ENCODE measurements at regions not wholly inside any gene's neighbourhood (a gene's known extent, or its start where the extent isn't known, plus 50 kb on each side); places are given as distances from the start of the nearest gene placed in this dataset.

DNA sequence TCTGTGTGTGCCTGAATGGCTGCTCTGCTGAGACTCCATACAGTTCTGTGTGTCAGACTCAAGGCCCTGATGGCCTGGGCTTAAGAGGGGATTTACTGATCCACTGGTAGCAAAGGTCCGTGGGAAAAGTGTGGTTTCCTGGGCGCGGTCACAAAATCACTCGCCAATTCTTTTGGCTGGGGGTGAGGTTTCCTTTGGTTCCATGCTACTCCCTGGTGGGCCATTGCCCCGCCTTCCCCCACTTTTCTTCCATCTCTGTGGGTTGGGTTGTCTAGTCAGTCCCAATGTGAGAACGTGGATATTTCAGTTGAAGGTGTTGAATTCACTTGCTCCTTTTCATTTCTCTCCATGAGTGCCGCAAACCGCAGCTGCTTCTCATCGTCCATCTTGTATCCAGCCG, 162.7 kb upstream of the NRXN1 start:
- peaks cover 55% of the 10 kb centered on the region for H3K9me3 Mint-ChIP-seq
- no peak overlapping the region for H3K27ac Mint-ChIP-seq
- H3K4me3 Mint-ChIP-seq = no peak overlapping the region
- no peaks in the 10 kb centered on the region for H3K36me3 Mint-ChIP-seq (ENCODE audit: low read depth)
- H3K4me1 Mint-ChIP-seq (ENCODE audit: low read depth) = no peaks in the 10 kb centered on the region
- no peaks in the 10 kb centered on the region for H3K27me3 Mint-ChIP-seq (ENCODE audit: low read depth)
- DNase-seq (ENCODE audit: low spot score) = no peak

DNA sequence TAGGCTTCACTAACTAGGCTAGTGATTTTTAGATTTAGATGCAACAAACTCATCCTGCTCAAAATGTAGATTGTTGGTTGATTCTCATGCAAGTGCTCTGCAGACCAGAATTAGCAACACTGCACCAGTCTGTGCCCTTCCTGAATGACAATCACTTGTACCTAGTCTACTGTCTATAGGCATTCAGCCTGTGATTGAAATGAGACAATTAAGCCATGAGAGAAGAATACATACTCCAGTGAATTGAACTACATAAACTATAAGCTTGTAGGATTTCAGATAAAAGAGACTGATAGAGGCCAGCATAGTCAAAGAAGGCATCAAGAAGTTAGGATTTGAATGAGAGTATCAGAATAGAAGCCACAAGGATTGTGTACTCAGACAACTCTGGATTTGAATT, 138.3 kb upstream of the NRXN1 start:
- H3K4me3 Mint-ChIP-seq = no peak overlapping the region
- no peak overlapping the region for H3K27ac Mint-ChIP-seq
- peaks cover 4% of the 10 kb centered on the region for H3K9me3 Mint-ChIP-seq
- H3K27me3 Mint-ChIP-seq (ENCODE audit: low read depth) = no peaks in the 10 kb centered on the region
- no peaks in the 10 kb centered on the region for H3K4me1 Mint-ChIP-seq (ENCODE audit: low read depth)
- H3K36me3 Mint-ChIP-seq (ENCODE audit: low read depth) = no peaks in the 10 kb centered on the region
- no peak for DNase-seq (ENCODE audit: low spot score)

DNA sequence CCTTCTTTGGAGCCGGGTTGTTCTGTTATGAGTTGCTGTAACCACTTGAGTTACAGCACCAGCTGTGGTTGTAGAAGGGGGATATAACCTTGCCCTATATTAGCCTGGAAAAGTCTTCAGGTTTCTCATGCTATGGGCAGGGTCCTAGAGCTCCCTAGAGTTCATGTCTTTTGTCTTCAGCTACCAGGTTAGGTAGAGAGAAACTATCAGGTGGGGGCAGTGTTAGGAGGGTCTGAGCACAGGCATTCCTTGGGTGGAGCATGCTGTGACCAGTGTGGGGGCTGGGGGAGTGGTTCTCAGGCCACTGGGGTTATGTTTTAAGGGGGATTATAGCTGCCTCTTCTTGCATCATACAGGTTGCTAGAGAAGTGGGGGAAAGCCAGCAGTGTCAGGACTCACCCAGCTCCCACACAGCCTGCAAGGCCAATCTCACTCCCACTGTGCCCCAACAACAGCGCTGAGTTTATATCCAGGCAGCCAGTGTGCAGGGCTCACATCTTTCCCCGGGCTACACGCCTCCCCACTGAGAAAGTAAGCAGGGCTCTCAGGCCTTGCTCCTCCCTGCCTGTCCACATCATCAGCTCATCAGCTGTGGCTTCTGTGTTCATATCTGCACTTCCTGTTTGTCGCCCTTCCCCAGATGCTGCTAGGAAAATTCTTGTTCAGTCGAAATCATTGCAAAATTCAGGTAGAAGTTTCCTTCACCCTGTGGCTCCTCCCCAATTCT, 133.8 kb upstream of the NRXN1 start:
- H3K36me3 Mint-ChIP-seq (ENCODE audit: low read depth) = no peaks in the 10 kb centered on the region
- H3K4me3 Mint-ChIP-seq = no peak overlapping the region
- H3K27me3 Mint-ChIP-seq (ENCODE audit: low read depth) = no peaks in the 10 kb centered on the region
- H3K27ac Mint-ChIP-seq = no peak overlapping the region
- H3K9me3 Mint-ChIP-seq = peaks cover 2% of the 10 kb centered on the region
- no peak for DNase-seq (ENCODE audit: low spot score)
- H3K4me1 Mint-ChIP-seq (ENCODE audit: low read depth) = no peaks in the 10 kb centered on the region

DNA sequence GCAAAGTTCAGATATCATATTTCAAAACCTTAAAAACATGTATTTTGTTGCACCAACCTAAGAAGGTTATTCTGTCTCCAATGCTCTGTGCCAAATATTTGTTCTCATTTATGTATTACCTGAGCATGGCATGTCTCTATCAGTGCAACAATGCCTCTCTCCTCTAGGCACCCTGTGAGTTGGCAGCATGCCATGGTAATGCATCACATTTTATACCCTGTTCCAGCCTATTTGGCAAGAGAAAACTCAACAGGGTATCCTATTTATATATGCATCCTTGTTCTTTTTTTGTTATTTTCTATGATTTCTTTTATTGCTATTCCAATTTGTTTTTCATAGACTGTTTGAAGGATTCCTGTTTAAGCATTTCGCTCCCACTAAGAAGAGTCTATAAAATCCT, 126.3 kb upstream of the NRXN1 start:
- Mint-ChIP-seq H3K4me3 (no peak overlapping the region), H3K27me3 (ENCODE audit: low read depth) (no peaks in the 10 kb centered on the region), H3K36me3 (ENCODE audit: low read depth) (no peaks in the 10 kb centered on the region), H3K4me1 (ENCODE audit: low read depth) (no peaks in the 10 kb centered on the region), H3K9me3 (peaks cover 7% of the 10 kb centered on the region), H3K27ac (no peak overlapping the region)
- no peak for DNase-seq (ENCODE audit: low spot score)

DNA sequence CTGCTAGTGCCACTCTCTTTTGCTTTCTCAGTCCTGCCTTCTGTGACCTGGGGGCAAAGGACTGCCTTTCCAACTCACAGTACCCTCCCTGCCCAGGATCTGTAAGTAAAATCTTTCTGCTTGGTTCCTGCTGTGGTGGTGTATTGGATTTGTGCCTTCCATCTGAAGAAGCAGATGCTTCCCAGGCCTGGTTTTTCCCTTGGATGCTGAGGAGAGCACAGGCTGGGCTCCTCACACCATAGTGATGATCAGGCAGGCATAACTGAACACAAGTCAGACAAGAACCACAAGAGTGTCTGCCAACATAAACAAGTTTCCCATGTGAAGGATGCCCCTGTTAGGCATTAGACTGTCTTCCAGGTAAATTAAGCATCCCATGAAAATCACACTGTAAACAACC, 121.3 kb upstream of the NRXN1 start:
- Mint-ChIP-seq H3K36me3 (ENCODE audit: low read depth) (no peaks in the 10 kb centered on the region), H3K9me3 (peaks cover 11% of the 10 kb centered on the region), H3K27ac (no peak overlapping the region), H3K27me3 (ENCODE audit: low read depth) (no peaks in the 10 kb centered on the region), H3K4me1 (ENCODE audit: low read depth) (no peaks in the 10 kb centered on the region), H3K4me3 (no peak overlapping the region)
- no peak for DNase-seq (ENCODE audit: low spot score)

DNA sequence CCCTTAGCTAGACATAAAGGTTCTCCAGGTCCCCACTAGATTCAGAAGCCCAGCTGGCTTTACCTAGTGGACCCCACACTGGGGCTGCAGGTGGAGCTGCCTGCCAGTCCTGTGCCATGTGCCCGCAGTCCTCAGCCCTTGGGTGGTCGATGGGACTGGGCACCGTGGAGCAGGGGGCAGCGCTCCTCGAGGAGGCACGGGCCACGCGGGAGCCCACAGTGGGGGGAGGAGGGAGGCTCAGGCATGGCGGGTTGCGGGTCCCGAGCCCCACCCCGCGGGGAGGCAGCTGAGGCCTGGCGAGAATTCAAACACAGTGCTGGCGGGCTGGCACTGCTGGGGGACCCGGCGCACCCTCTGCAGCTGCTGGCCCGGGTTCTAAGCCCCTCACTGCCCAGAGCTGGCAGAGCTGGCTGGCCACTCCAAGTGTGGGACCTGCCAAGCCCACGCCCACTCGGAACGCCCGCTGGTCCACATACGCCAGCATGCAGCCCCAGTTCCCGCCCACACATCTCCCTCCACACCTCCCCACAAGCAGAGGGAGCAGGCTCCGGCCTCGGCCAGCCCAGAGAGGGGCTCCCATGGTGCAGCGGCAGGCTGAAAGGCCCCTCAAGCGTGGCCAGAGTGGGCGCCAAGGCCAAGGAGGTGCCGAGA, 119.7 kb upstream of the NRXN1 start:
- DNase-seq (ENCODE audit: low spot score) = no peak
- Mint-ChIP-seq H3K4me1 (ENCODE audit: low read depth) (no peaks in the 10 kb centered on the region), H3K4me3 (no peak overlapping the region), H3K27ac (no peak overlapping the region), H3K36me3 (ENCODE audit: low read depth) (no peaks in the 10 kb centered on the region), H3K9me3 (peaks cover 11% of the 10 kb centered on the region), H3K27me3 (ENCODE audit: low read depth) (no peaks in the 10 kb centered on the region)

DNA sequence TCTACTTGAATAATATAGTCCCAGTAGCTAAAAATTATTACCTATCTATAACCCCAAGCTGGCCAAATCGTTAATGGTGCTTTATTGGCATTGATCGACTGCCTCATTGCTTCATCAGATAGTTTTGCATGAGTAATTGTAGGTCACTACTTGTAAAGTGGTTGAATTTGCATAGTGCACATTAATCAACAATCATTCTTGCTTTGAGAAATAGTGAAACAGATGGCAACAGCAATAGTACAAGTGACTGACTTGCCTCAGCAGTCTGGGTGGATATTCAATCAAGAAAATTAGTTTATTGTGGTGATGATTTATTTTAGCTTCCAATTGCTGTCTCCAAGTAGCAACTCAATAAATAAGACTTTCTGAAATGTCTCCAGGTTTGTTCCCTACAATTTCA, 117.8 kb upstream of the NRXN1 start:
- H3K4me1 Mint-ChIP-seq (ENCODE audit: low read depth) = no peaks in the 10 kb centered on the region
- H3K36me3 Mint-ChIP-seq (ENCODE audit: low read depth) = no peaks in the 10 kb centered on the region
- no peak overlapping the region for H3K4me3 Mint-ChIP-seq
- no peak for DNase-seq (ENCODE audit: low spot score)
- H3K27me3 Mint-ChIP-seq (ENCODE audit: low read depth) = no peaks in the 10 kb centered on the region
- H3K9me3 Mint-ChIP-seq = peaks cover 15% of the 10 kb centered on the region
- H3K27ac Mint-ChIP-seq = no peak overlapping the region

DNA sequence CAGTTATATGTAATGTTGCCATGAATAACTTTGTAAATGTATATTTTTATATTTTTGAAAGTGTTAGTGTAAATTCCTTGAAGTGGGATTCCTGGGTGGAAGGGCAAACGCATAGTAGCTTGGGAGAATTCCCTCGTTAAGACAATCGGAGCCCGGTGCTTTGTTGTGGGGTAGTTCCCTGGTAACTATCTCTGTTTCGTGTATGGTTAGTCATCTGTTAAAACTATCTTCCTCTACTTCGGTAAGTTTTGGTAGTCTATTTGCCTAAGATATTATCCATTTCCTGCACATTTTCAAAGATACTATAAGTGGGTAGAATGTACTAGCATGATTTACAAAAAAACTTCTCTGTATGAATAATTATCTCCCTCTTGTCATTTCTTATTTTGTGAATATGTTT, 113.8 kb upstream of the NRXN1 start:
- Mint-ChIP-seq H3K27me3 (ENCODE audit: low read depth) (no peaks in the 10 kb centered on the region), H3K9me3 (peaks cover 14% of the 10 kb centered on the region), H3K36me3 (ENCODE audit: low read depth) (no peaks in the 10 kb centered on the region), H3K27ac (no peak overlapping the region), H3K4me3 (no peak overlapping the region), H3K4me1 (ENCODE audit: low read depth) (no peaks in the 10 kb centered on the region)
- DNase-seq (ENCODE audit: low spot score) = no peak

DNA sequence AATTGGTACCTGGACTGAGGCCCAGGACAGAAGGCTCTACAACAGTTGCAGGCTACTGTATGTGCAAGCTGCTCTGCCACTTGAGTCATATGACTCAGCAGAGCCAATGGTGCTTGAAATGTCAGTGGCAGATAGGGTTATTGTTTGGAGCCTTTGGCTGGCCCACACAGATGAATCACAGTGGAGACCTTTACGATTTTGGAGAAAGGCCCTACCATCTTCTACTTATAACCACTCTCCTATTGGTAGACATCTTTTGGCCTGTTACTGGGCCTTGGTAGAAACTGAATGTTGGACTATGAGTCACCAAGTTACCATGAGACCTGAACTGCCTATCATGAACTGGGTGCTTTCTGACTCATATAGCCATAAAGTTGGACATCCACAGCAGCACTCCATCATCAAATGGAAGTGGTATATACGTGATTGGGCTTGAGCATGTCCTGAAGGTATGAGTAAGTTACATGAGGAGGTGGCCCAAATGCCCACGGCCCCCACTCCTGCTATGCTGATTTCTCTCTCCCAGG, 88.9 kb upstream of the NRXN1 start:
- no peak overlapping the region for H3K27ac Mint-ChIP-seq

DNA sequence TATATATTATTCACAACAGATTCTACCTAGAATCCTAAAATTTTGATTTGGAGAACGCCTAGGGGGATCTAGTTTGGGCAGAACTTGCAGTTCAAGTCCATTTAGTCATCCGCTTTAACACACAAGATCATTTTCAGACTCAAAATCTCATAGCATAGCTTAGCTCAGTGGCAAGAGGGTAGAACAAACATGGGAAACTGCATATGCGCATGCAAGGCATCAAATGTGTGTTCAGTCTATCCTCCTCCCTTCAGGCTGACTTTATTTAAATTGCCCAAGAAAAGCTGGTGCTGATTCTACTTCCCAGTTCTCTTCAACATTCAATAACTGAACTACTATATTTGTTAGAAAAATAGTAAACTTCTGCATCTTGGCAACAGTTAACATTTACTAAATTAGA, 79.6 kb upstream of the NRXN1 start:
- Mint-ChIP-seq H3K4me1 (ENCODE audit: low read depth) (no peaks in the 10 kb centered on the region), H3K27me3 (ENCODE audit: low read depth) (no peaks in the 10 kb centered on the region), H3K27ac (no peak overlapping the region), H3K36me3 (ENCODE audit: low read depth) (no peaks in the 10 kb centered on the region), H3K9me3 (peaks cover 9% of the 10 kb centered on the region), H3K4me3 (no peak overlapping the region)
- no peak for DNase-seq (ENCODE audit: low spot score)

More for the DNA sequence above, 88.9 kb upstream of the NRXN1 start:
- DNase-seq (ENCODE audit: low spot score) = no peak
- H3K27me3 Mint-ChIP-seq (ENCODE audit: low read depth) = no peaks in the 10 kb centered on the region
- H3K4me3 Mint-ChIP-seq = no peak overlapping the region
- no peaks in the 10 kb centered on the region for H3K36me3 Mint-ChIP-seq (ENCODE audit: low read depth)
- H3K4me1 Mint-ChIP-seq (ENCODE audit: low read depth) = no peaks in the 10 kb centered on the region
- H3K9me3 Mint-ChIP-seq = peaks cover 22% of the 10 kb centered on the region

DNA sequence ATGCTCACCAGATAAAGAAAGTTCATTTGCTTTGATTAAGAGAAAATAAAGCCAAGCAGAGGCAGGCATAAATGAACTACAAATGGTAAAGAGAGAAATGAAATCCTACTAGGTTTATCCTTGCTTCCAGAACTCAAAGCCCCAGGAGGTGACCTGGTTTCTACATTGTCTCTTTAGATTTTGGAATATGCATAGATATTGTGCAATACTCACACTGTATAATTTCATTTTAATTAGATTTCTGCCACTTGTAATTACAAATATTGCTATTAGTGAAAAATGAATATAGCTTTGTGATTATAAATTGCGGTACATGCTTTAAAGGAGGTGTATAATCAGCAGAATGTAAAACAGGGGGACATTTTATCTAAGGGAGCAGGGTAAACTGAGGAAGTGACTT, 76.9 kb upstream of the NRXN1 start:
- Mint-ChIP-seq H3K9me3 (no peaks in the 10 kb centered on the region), H3K27me3 (ENCODE audit: low read depth) (no peaks in the 10 kb centered on the region), H3K36me3 (ENCODE audit: low read depth) (no peaks in the 10 kb centered on the region), H3K4me1 (ENCODE audit: low read depth) (no peaks in the 10 kb centered on the region), H3K4me3 (no peak overlapping the region), H3K27ac (no peak overlapping the region)
- DNase-seq (ENCODE audit: low spot score) = no peak

DNA sequence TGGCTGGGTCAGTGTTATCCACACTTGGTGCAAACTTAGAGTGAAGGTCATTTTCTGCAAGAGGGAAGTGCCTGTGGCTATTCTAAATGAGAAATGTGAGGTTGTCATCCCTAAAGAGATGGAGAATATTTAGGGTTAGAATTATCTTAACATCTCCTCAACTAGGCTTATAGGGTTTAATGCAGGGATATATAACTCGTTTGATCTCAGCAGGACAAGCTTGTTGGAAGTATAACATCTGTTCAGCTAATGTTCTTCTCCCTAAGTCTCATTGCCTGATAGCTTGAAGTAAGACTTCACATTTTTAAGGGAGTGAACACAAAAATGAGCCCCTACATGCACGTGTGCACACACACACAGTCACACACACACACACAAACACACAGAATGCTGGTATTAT, 75.9 kb upstream of the NRXN1 start:
- Mint-ChIP-seq H3K9me3 (peaks cover 7% of the 10 kb centered on the region), H3K27ac (no peak overlapping the region), H3K36me3 (ENCODE audit: low read depth) (no peaks in the 10 kb centered on the region), H3K4me1 (ENCODE audit: low read depth) (no peaks in the 10 kb centered on the region), H3K4me3 (no peak overlapping the region), H3K27me3 (ENCODE audit: low read depth) (no peaks in the 10 kb centered on the region)
- no peak for DNase-seq (ENCODE audit: low spot score)

DNA sequence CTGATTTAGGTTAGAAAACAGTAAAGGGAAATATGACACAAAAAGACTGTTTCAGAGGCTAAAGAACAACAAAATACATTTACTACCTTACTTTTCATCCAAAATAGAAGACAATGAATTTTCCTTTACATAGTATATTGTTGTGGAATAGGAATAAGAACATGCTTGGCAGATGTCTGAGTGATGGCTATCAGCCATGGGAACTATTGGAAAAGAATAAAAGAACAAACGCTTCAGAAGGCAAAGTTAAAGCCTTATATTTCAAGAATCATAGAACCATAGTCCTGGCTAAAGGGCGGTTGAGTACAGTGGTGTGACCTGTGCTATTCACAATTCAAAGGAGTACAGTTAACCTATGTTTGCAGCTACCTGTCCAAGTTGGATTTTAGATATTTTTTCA, 73.9 kb upstream of the NRXN1 start:
- H3K27ac Mint-ChIP-seq = no peak overlapping the region
- H3K36me3 Mint-ChIP-seq (ENCODE audit: low read depth) = no peaks in the 10 kb centered on the region
- DNase-seq (ENCODE audit: low spot score) = no peak
- H3K9me3 Mint-ChIP-seq = peaks cover 7% of the 10 kb centered on the region
- H3K27me3 Mint-ChIP-seq (ENCODE audit: low read depth) = no peaks in the 10 kb centered on the region
- no peak overlapping the region for H3K4me3 Mint-ChIP-seq
- H3K4me1 Mint-ChIP-seq (ENCODE audit: low read depth) = no peaks in the 10 kb centered on the region

DNA sequence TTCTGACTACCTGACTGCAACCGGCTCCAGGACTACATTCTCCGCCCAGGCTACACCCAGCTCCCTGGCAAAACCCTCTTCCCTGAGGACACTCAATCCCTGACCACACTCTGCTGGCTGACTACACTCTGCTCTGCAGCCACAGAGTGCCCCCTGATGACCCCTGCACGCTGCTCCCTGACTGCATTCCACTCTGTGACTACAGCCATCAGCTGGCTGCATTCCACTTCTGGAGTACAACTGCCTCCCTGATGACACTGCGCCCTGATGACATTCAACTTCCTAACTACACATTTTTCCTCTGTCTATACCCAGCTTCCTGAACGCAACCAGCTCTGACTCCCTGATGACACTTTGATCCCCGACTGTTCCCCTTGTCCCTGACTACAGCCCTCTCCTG, 71.3 kb upstream of the NRXN1 start:
- Mint-ChIP-seq H3K36me3 (ENCODE audit: low read depth) (no peaks in the 10 kb centered on the region), H3K27ac (no peak overlapping the region), H3K9me3 (peaks cover 7% of the 10 kb centered on the region), H3K4me1 (ENCODE audit: low read depth) (no peaks in the 10 kb centered on the region), H3K4me3 (no peak overlapping the region), H3K27me3 (ENCODE audit: low read depth) (no peaks in the 10 kb centered on the region)
- DNase-seq (ENCODE audit: low spot score) = no peak

DNA sequence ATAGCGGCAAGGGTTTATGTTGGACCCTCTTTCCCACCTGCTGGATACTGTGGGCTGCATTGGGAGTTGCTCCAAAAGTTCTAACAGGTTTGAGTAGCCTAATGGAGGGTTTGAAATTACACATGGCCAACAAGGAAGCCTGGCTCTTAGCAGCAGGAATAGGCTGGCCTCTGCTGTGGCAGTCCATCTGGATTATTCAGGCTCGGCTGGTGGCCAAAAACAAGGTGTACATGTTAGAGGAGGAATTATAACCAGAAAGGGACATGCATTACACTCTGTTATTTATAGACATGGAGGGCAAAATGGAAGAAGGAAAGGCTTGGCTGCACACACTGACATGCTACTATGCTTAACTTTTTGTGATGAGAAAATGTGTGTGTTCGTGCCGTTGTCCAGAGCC, 61.1 kb upstream of the NRXN1 start:
- Mint-ChIP-seq H3K27ac (no peak overlapping the region), H3K36me3 (ENCODE audit: low read depth) (no peaks in the 10 kb centered on the region), H3K27me3 (ENCODE audit: low read depth) (no peaks in the 10 kb centered on the region), H3K9me3 (peaks cover 22% of the 10 kb centered on the region), H3K4me3 (no peak overlapping the region), H3K4me1 (ENCODE audit: low read depth) (no peaks in the 10 kb centered on the region)
- no peak for DNase-seq (ENCODE audit: low spot score)
